NB4 (cell line): ENCODE measurements at regions not wholly inside any gene's neighbourhood (a gene's known extent, or its start where the extent isn't known, plus 50 kb on each side); places are given as distances from the start of the nearest gene placed in this dataset.
A peak's percentile ranks its signal among the peaks of the same experiment; 100 is the strongest.

Source experiments
- DNase-seq: peaks from one replicate; pipeline ENCODE4 v3.0.0; 2010; ENCODE audit warnings: low read depth
- H3K4me3 ChIP-seq: one replicate; pipeline ENCODE4 v1.5.1; 2011; ENCODE audit warnings: mild to moderate bottlenecking, low read depth, low read length, moderate library complexity
- CTCF ChIP-seq: IDR thresholded peaks from one replicate; pipeline ENCODE4 v1.5.1; 2012; ENCODE audit warnings: low read depth, low read length
- MYC ChIP-seq: IDR thresholded peaks from 2 replicates; pipeline ENCODE4 v1.6.1; 2011; ENCODE audit warnings: low read depth, low read length
- POLR2A ChIP-seq: IDR thresholded peaks from 2 replicates; pipeline ENCODE4 v1.6.1; 2011; ENCODE audit warnings: mild to moderate bottlenecking; ENCODE audit not compliant: insufficient read length; ENCODE audit errors: extremely low read depth
- TF ChIP-seq, protein P1 (sequence below): IDR thresholded peaks from 2 replicates; pipeline ENCODE4 v1.6.1; 2011; ENCODE audit warnings: low read depth, low read length

- no peak overlapping the region for H3K4me3 ChIP-seq
- TF ChIP-seq POLR2A (no peak), MYC (no peak), CTCF (no peak)
- TF ChIP-seq, protein P1, sequence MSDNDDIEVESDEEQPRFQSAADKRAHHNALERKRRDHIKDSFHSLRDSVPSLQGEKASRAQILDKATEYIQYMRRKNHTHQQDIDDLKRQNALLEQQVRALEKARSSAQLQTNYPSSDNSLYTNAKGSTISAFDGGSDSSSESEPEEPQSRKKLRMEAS = no peak
- DNase-seq = no peak
These were observed 289.7 kb upstream of the DNAJC19 start for GRCh38 chr3:181279239-181279565.

GRCh38 chr3:181278468-181279238 is 289.1 kb upstream of the DNAJC19 start:
- TF ChIP-seq CTCF (no peak), POLR2A (no peak), MYC (no peak)
- TF ChIP-seq, protein P1 = no peak
- no peak overlapping the region for H3K4me3 ChIP-seq
- peak; percentile 5 for DNase-seq

DNA sequence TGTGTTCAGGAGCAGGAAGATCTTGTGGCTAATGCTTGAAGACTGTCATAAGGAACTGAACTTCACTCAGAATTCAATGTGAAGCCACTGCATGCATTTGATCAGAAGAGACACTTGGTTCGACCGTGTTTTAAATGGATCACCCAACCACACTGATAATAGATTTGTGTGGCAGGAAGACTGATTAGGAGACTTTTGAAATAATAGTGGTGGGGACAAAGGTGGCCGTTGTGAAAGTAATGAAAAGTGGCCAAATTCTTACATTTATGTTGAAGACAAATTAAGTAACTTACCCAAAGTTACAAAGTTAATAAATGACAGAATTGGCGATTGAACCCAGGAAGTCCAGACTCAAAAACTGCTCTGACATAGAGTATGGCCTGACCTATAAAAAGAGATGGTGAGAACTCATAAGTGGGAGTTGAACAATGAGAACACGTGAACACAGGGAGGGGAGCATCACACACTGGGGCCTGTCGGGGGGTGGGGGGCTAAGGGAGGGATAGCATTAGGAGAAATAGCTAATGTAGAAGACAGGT is 286.9 kb upstream of the DNAJC19 start:
- no peak for DNase-seq
- no peak for TF ChIP-seq CTCF
- TF ChIP-seq, protein P1 = no peak
- no peak for TF ChIP-seq MYC
- no peak for TF ChIP-seq POLR2A
- H3K4me3 ChIP-seq = no peak overlapping the region

- no peak for DNase-seq
- no peak overlapping the region for H3K4me3 ChIP-seq
- TF ChIP-seq CTCF (no peak), POLR2A (no peak), MYC (no peak)
- TF ChIP-seq, protein P1 = no peak
These were observed 284.5 kb upstream of the DNAJC19 start for GRCh38 chr3:181274025-181274424.

- TF ChIP-seq MYC (no peak), CTCF (no peak), POLR2A (no peak)
- TF ChIP-seq, protein P1 = no peak
- H3K4me3 ChIP-seq = no peak overlapping the region
- DNase-seq = no peak
These were observed 277.8 kb upstream of the DNAJC19 start for GRCh38 chr3:181267312-181267711.
